DOHH2 (cell line): ENCODE measurements at regions not wholly inside any gene's neighbourhood (a gene's known extent, or its start where the extent isn't known, plus 50 kb on each side); places are given as distances from the start of the nearest gene placed in this dataset.

Source experiments
- H3F3A ChIP-seq: fragments of 200-600 bp; sonication (generic), shearing (Covaris generic); 2 replicates; pipeline ENCODE4 v1.6.0; 2016; ENCODE audit warnings: antibody characterized with exemption, mild to moderate bottlenecking; ENCODE audit not compliant: control insufficient read depth, insufficient read depth
- H3K27ac ChIP-seq: fragments of 200-600 bp; sonication (generic); 2 replicates; pipeline ENCODE4 v1.5.1; 2014; ENCODE audit warnings: low read depth, mild to moderate bottlenecking, low read length, moderate library complexity
- H3K27me3 ChIP-seq: fragments of 200-600 bp; sonication (generic); 2 replicates; pipeline ENCODE4 v1.6.1; 2014; ENCODE audit warnings: mild to moderate bottlenecking, low read length, mixed read lengths; ENCODE audit not compliant: control insufficient read depth
- H3K36me3 ChIP-seq: fragments of 200-600 bp; sonication (generic); 2 replicates; pipeline ENCODE4 v1.6.1; 2014; ENCODE audit warnings: mild to moderate bottlenecking, low read length, moderate library complexity, mixed read lengths; ENCODE audit not compliant: control insufficient read depth
- H3K4me1 ChIP-seq: fragments of 200-600 bp; sonication (generic); 2 replicates; pipeline ENCODE4 v1.6.1; 2014; ENCODE audit warnings: mild to moderate bottlenecking, low read length, mixed read lengths; ENCODE audit not compliant: control insufficient read depth
- H3K4me2 ChIP-seq: fragments of 200-600 bp; sonication (generic); 2 replicates; pipeline ENCODE4 v1.6.0; 2014; ENCODE audit warnings: mild to moderate bottlenecking, low read length, moderate library complexity
- H3K4me3 ChIP-seq: fragments of 200-600 bp; sonication (generic); 2 replicates; pipeline ENCODE4 v1.5.1; 2014; ENCODE audit warnings: mild to moderate bottlenecking, low read length, mixed read lengths
- H3K79me2 ChIP-seq: fragments of 200-600 bp; sonication (generic); 2 replicates; pipeline ENCODE4 v1.6.1; 2014; ENCODE audit warnings: mild to moderate bottlenecking, low read length, mixed read lengths; ENCODE audit not compliant: control insufficient read depth
- H3K9me2 ChIP-seq: fragments of 200-600 bp; sonication (generic); replicated peaks from 2 replicates; pipeline ENCODE4 v1.6.1; 2014; ENCODE audit warnings: mild to moderate bottlenecking, low read length, mixed read lengths; ENCODE audit not compliant: control insufficient read depth
- H3K9me3 ChIP-seq: fragments of 200-600 bp; sonication (generic); 2 replicates; pipeline ENCODE4 v1.6.1; 2014; ENCODE audit warnings: antibody characterized with exemption, low read length, mixed read lengths; ENCODE audit not compliant: control insufficient read depth, insufficient read depth
- H4K20me1 ChIP-seq: fragments of 200-600 bp; sonication (generic); 2 replicates; pipeline ENCODE4 v1.6.0; 2014; ENCODE audit warnings: low read depth, mild to moderate bottlenecking, antibody characterized with exemption, low read length, moderate library complexity; ENCODE audit not compliant: control insufficient read depth, insufficient read depth
- CTCF ChIP-seq: fragments of 200-600 bp; sonication (generic); IDR thresholded peaks from one replicate; pipeline ENCODE4 v1.5.1; 2014; ENCODE audit warnings: antibody characterized with exemption, mild to moderate bottlenecking, low read depth, low read length; ENCODE audit not compliant: poor library complexity, severe bottlenecking
- EZH2phosphoT487 ChIP-seq: fragments of 200-600 bp; sonication (generic); IDR thresholded peaks from 2 replicates; pipeline ENCODE4 v1.6.1; 2017; ENCODE audit warnings: borderline replicate concordance, mild to moderate bottlenecking, antibody characterized with exemption, low read length, moderate library complexity, mixed read lengths

- Histone ChIP-seq H3K4me1 (no peaks in the 10 kb centered on the region), H3K36me3 (no peaks in the 10 kb centered on the region), H3K4me2 (no peak overlapping the region), H4K20me1 (no peaks in the 10 kb centered on the region), H3K79me2 (no peaks in the 10 kb centered on the region), H3K9me2 (no peaks in the 10 kb centered on the region), H3K9me3 (no peaks in the 10 kb centered on the region), H3K27me3 (no peaks in the 10 kb centered on the region), H3K4me3 (no peak overlapping the region), H3F3A (no peaks in the 10 kb centered on the region), H3K27ac (no peak overlapping the region)
- TF ChIP-seq EZH2phosphoT487 (no peak), CTCF (no peak)
Measured at GRCh38 chr11:25319127-25319526, 822.3 kb downstream of the LUZP2 start.

DNA sequence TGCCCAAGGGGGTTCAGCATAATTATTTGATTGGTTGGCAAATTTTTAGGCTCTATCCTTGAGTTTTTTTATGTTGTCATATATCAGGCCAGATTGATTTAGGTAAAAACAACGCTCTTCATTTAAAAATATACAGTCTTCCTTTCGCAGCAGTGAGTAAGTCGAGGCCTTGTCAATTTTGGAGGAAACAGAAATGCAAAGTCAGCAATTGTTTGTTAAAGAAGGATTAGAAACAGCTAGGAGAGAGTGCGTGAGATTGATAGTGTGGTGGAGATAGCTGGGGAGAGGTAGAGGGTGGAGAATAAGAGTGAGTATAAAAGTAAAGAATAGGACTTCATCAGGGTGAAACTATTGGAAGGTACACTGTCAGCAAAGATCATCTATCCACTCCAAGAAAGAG, 830.8 kb downstream of the LUZP2 start:
- no peak overlapping the region for H3K4me2 ChIP-seq
- H4K20me1 ChIP-seq, result no peaks in the 10 kb centered on the region
- H3K9me3 ChIP-seq, result no peaks in the 10 kb centered on the region
- no peaks in the 10 kb centered on the region for H3K4me1 ChIP-seq
- TF ChIP-seq CTCF (no peak), EZH2phosphoT487 (no peak)
- no peak overlapping the region for H3K27ac ChIP-seq
- no peaks in the 10 kb centered on the region for H3K36me3 ChIP-seq
- no peaks in the 10 kb centered on the region for H3K79me2 ChIP-seq
- no peaks in the 10 kb centered on the region for H3K9me2 ChIP-seq
- no peaks in the 10 kb centered on the region for H3K27me3 ChIP-seq
- H3F3A ChIP-seq, result no peaks in the 10 kb centered on the region
- no peak overlapping the region for H3K4me3 ChIP-seq

DNA sequence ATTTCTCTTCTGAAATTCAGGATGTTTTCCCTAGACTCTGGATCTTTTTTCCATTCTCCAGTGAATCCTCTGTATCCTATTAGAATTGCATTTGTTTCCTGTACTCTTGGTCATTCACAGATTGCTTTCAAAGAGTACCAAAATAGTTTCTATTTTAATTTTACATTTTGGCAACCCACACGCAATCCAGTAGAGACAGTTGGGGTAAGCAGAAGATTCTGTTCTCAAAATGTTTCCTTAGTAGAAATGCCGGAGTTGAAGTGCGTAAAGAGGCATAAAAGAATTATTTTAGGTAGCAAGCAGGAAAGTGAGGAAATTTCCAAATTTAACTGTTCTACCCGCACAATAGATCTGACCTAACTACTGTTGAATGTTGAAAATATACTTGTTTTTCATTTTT, 842.4 kb downstream of the LUZP2 start:
- Histone ChIP-seq H3F3A (no peaks in the 10 kb centered on the region), H3K27me3 (no peaks in the 10 kb centered on the region), H3K4me2 (no peak overlapping the region), H3K36me3 (no peaks in the 10 kb centered on the region), H3K9me3 (no peaks in the 10 kb centered on the region), H3K27ac (no peak overlapping the region), H4K20me1 (no peaks in the 10 kb centered on the region), H3K4me1 (no peaks in the 10 kb centered on the region), H3K4me3 (no peak overlapping the region), H3K79me2 (no peaks in the 10 kb centered on the region), H3K9me2 (no peaks in the 10 kb centered on the region)
- no peak for TF ChIP-seq CTCF
- TF ChIP-seq EZH2phosphoT487, result no peak

DNA sequence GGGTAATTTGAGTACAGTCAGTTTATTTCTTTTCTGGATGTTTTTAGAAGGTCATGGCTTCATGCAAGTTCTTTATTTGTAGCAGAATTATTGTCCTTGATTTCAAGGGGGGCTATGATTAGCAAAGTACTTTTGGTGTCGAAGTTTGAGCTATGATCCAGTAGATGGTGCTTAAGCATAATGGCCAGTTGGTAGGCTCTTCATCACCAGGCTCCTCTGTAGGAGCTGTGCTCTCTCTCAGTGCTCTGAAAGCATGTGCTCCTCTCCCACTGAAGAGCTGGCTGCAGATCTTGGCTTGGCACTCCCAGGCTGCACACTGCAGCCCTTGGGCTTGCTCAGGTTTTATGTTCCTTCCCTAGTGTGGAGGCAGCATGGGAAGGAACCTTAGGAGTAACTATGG, 852.7 kb downstream of the LUZP2 start:
- no peaks in the 10 kb centered on the region for H3K79me2 ChIP-seq
- no peaks in the 10 kb centered on the region for H3K36me3 ChIP-seq
- H3K27me3 ChIP-seq, result no peaks in the 10 kb centered on the region
- no peaks in the 10 kb centered on the region for H3K4me1 ChIP-seq
- H3K9me2 ChIP-seq, result no peaks in the 10 kb centered on the region
- H3K4me3 ChIP-seq, result no peak overlapping the region
- no peaks in the 10 kb centered on the region for H4K20me1 ChIP-seq
- H3K9me3 ChIP-seq, result no peaks in the 10 kb centered on the region
- H3K4me2 ChIP-seq, result no peak overlapping the region
- no peaks in the 10 kb centered on the region for H3F3A ChIP-seq
- no peak overlapping the region for H3K27ac ChIP-seq
- no peak for TF ChIP-seq CTCF
- TF ChIP-seq EZH2phosphoT487, result no peak
